Smooth muscle cell (in vitro differentiated cells): ENCODE measurements at regions not wholly inside any gene's neighbourhood (a gene's known extent, or its start where the extent isn't known, plus 50 kb on each side); places are given as distances from the start of the nearest gene placed in this dataset.

Source experiments
- DNase-seq: peaks from one replicate; lab custom pipeline; 2025; ENCODE audit not compliant: unreplicated experiment; lab: John Stamatoyannopoulos, UW
- H2AFZ ChIP-seq: fragments of 200-600 bp; sonication (generic); 2 replicates; pipeline ENCODE4 v1.6.0; 2016; ENCODE audit warnings: antibody characterized with exemption, low read depth, mild to moderate bottlenecking
- H3F3A ChIP-seq: fragments of 200-600 bp; sonication (generic); 2 replicates; pipeline ENCODE4 v1.6.0; 2017; ENCODE audit warnings: antibody characterized with exemption, low read depth
- H3K27ac ChIP-seq: fragments of 200-600 bp; sonication (generic); 2 replicates; pipeline ENCODE4 v1.5.1; 2016; ENCODE audit warnings: low read depth, mild to moderate bottlenecking
- H3K27me3 ChIP-seq: fragments of 200-600 bp; sonication (generic); 2 replicates; pipeline ENCODE4 v1.6.1; 2016; ENCODE audit warnings: low read depth, mild to moderate bottlenecking
- H3K36me3 ChIP-seq: fragments of 200-600 bp; sonication (generic); 2 replicates; pipeline ENCODE4 v1.5.1; 2016; ENCODE audit warnings: low read depth
- H3K4me1 ChIP-seq: fragments of 200-600 bp; sonication (generic); 2 replicates; pipeline ENCODE4 v1.5.1; 2016; ENCODE audit warnings: low read depth
- H3K4me2 ChIP-seq: fragments of 200-600 bp; sonication (generic); 2 replicates; pipeline ENCODE4 v1.6.0; 2016; ENCODE audit warnings: mild to moderate bottlenecking
- H3K4me3 ChIP-seq: fragments of 200-600 bp; sonication (generic); 2 replicates; pipeline ENCODE4 v1.5.1; 2016; ENCODE audit warnings: mild to moderate bottlenecking
- H3K79me2 ChIP-seq: fragments of 200-600 bp; sonication (generic); 2 replicates; pipeline ENCODE4 v1.6.0; 2016; ENCODE audit warnings: low read depth, mild to moderate bottlenecking
- H3K9ac ChIP-seq: fragments of 200-600 bp; sonication (generic); 2 replicates; pipeline ENCODE4 v1.6.0; 2016; ENCODE audit warnings: low read depth
- H3K9me3 ChIP-seq: fragments of 200-600 bp; sonication (generic); replicated peaks from 2 replicates; pipeline ENCODE4 v1.5.1; 2016; ENCODE audit warnings: low read depth
- H4K20me1 ChIP-seq: fragments of 200-600 bp; sonication (generic); 2 replicates; pipeline ENCODE4 v1.6.0; 2016; ENCODE audit warnings: low read depth
- WGBS: methylation state at CpG from one replicate; pipeline ENCODE4 v1.1.7; 2016; ENCODE audit warnings: low lambda C conversion rate; 5-methylcytosine and 5-hydroxymethylcytosine counted together
- TF ChIP-seq, protein P1 (sequence below): fragments of 200-600 bp; sonication (generic); IDR thresholded peaks from 2 replicates; pipeline ENCODE4 v1.5.1; 2017; ENCODE audit warnings: borderline replicate concordance, mild to moderate bottlenecking, antibody characterized with exemption; ENCODE audit not compliant: insufficient read depth, poor library complexity, severe bottlenecking

DNA sequence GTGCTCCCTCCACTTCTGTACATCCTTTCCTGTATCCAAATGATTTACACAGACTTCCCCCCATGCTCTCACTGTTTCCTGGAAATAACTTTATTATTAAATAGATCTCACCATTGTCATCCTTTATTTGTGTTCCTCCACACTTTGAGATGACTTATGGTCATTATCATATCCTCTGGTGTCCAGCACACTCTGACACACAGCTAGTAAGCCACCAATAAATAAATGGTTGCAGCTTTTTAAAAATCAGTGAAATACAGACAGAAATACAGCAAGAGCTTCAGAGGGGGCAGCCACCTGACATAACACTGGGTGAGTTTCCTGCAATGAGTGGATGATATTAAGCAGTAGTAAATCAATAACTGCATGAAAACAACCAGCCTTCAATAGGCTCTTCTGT is 2036.4 kb upstream of the AGA start:
- no peak overlapping the region for H3K9ac ChIP-seq
- H3K79me2 ChIP-seq = no peaks in the 10 kb centered on the region
- H4K20me1 ChIP-seq = no peaks in the 10 kb centered on the region
- no peaks in the 10 kb centered on the region for H3K4me1 ChIP-seq
- no peak overlapping the region for H3K4me2 ChIP-seq
- H3K9me3 ChIP-seq = no peaks in the 10 kb centered on the region
- TF ChIP-seq, protein P1, sequence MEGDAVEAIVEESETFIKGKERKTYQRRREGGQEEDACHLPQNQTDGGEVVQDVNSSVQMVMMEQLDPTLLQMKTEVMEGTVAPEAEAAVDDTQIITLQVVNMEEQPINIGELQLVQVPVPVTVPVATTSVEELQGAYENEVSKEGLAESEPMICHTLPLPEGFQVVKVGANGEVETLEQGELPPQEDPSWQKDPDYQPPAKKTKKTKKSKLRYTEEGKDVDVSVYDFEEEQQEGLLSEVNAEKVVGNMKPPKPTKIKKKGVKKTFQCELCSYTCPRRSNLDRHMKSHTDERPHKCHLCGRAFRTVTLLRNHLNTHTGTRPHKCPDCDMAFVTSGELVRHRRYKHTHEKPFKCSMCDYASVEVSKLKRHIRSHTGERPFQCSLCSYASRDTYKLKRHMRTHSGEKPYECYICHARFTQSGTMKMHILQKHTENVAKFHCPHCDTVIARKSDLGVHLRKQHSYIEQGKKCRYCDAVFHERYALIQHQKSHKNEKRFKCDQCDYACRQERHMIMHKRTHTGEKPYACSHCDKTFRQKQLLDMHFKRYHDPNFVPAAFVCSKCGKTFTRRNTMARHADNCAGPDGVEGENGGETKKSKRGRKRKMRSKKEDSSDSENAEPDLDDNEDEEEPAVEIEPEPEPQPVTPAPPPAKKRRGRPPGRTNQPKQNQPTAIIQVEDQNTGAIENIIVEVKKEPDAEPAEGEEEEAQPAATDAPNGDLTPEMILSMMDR = no peak
- no peak for DNase-seq
- no peaks in the 10 kb centered on the region for H3F3A ChIP-seq
- H2AFZ ChIP-seq = no peak overlapping the region
- no peak overlapping the region for H3K4me3 ChIP-seq
- H3K36me3 ChIP-seq = no peaks in the 10 kb centered on the region
- no peak overlapping the region for H3K27ac ChIP-seq
- H3K27me3 ChIP-seq = no peaks in the 10 kb centered on the region

GRCh38 chr4:179485781-179486180 is 2043.5 kb upstream of the AGA start:
- WGBS = 87% methylated on average over 3 of the region's 3 CpGs
- no peak overlapping the region for H3K4me3 ChIP-seq
- H3K27me3 ChIP-seq = no peaks in the 10 kb centered on the region
- no peaks in the 10 kb centered on the region for H3K79me2 ChIP-seq
- no peak overlapping the region for H3K4me2 ChIP-seq
- H2AFZ ChIP-seq = no peak overlapping the region
- H3K4me1 ChIP-seq = no peaks in the 10 kb centered on the region
- H3K27ac ChIP-seq = no peak overlapping the region
- TF ChIP-seq, protein P1 = no peak
- DNase-seq = no peak
- no peaks in the 10 kb centered on the region for H3K36me3 ChIP-seq
- no peak overlapping the region for H3K9ac ChIP-seq
- no peaks in the 10 kb centered on the region for H3K9me3 ChIP-seq
- H4K20me1 ChIP-seq = no peaks in the 10 kb centered on the region
- no peaks in the 10 kb centered on the region for H3F3A ChIP-seq

- no peak overlapping the region for H3K4me2 ChIP-seq
- no peak for DNase-seq
- TF ChIP-seq, protein P1 = no peak
- H4K20me1 ChIP-seq = no peaks in the 10 kb centered on the region
- H3F3A ChIP-seq = no peaks in the 10 kb centered on the region
- H3K27ac ChIP-seq = no peak overlapping the region
- H3K4me3 ChIP-seq = no peak overlapping the region
- H3K36me3 ChIP-seq = no peaks in the 10 kb centered on the region
- H3K9me3 ChIP-seq = no peaks in the 10 kb centered on the region
- H3K4me1 ChIP-seq = no peaks in the 10 kb centered on the region
- no peaks in the 10 kb centered on the region for H3K79me2 ChIP-seq
- no peak overlapping the region for H3K9ac ChIP-seq
- 90% methylated on average over 6 of the region's 6 CpGs for WGBS
- H3K27me3 ChIP-seq = no peaks in the 10 kb centered on the region
- H2AFZ ChIP-seq = no peak overlapping the region
These were observed 2044.5 kb upstream of the AGA start for GRCh38 chr4:179486570-179487335.
